ENCODE measurements at regions not wholly inside any gene's neighbourhood (a gene's known extent, or its start where the extent isn't known, plus 50 kb on each side); places are given as distances from the start of the nearest gene placed in this dataset.

DNA sequence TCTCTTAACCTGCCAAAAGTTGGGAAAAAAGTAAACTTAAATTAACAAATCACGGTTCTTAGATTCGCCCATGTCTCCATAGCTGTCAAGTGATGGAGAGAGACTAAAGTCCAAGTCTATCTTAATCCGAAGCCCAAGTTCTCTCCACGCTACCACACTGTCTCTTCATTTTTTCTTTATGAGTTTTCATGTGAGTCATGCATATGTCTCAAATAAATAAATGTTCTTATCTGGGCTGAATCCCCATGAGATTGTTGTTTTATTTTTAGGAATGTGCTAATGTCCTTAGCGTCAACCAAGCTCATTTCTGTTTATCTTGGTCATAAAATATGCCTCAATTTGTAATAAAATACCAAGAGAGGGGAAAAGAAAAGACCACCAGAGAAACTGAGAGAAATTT lies 169.3 kb downstream of the RCHY1 start:
- DNase-seq = no peak
- Histone ChIP-seq H3K4me1 (ENCODE audit: insufficient read depth, low read length) (no peaks in the 10 kb centered on the region), H3K9me3 (ENCODE audit: control insufficient read depth in 1 of 2, insufficient read depth in 1 of 2, low read length in 2 of 2) (no peaks in the 10 kb centered on the region), H3K27me3 (ENCODE audit: control insufficient read depth in 1 of 2, insufficient read depth in 2 of 2, low read length in 2 of 2) (no peaks in the 10 kb centered on the region), H3K27ac (ENCODE audit: low read depth in 1 of 2, low read length in 2 of 2) (no peak overlapping the region), H3K4me3 (ENCODE audit: low read length) (no peak overlapping the region), H3K36me3 (ENCODE audit: insufficient read depth, low read length) (no peaks in the 10 kb centered on the region)
- CTCF ChIA-PET = no interaction called here
- intact Hi-C loops (cut with DNase I, micrococcal nuclease) = no loop called here
- H3K27ac Mint-ChIP-seq = no peak overlapping the region
- peaks cover 4% of the 10 kb centered on the region for H3K9me3 Mint-ChIP-seq
- ATAC-seq (ENCODE audit: poor library complexity) = no peak
- no peak for TF ChIP-seq CTCF (IDR thresholded peaks at IDR 0.05)
- H3K27me3 Mint-ChIP-seq = no peaks in the 10 kb centered on the region
- H3K36me3 Mint-ChIP-seq (ENCODE audit: low read depth) = no peaks in the 10 kb centered on the region
- H3K4me3 Mint-ChIP-seq = no peak overlapping the region
- H3K4me1 Mint-ChIP-seq (ENCODE audit: low read depth) = no peaks in the 10 kb centered on the region
- POLR2A ChIA-PET = no interaction called here

- no peak for TF ChIP-seq CTCF (IDR thresholded peaks at IDR 0.05)
- H3K4me1 ChIP-seq (ENCODE audit: insufficient read depth, low read length) = no peaks in the 10 kb centered on the region
- intact Hi-C loops (cut with DNase I, micrococcal nuclease) = no loop called here
- H3K27me3 ChIP-seq (ENCODE audit: control insufficient read depth in 1 of 2, insufficient read depth in 2 of 2, low read length in 2 of 2) = no peaks in the 10 kb centered on the region
- no peak overlapping the region for H3K4me3 Mint-ChIP-seq
- H3K4me1 Mint-ChIP-seq (ENCODE audit: low read depth) = no peaks in the 10 kb centered on the region
- H3K27ac ChIP-seq (ENCODE audit: low read depth in 1 of 2, low read length in 2 of 2) = no peak overlapping the region
- DNase-seq (no peak), ATAC-seq (ENCODE audit: poor library complexity) (no peak)
- no peak overlapping the region for H3K27ac Mint-ChIP-seq
- ChIA-PET POLR2A (no interaction called here), CTCF (no interaction called here)
- peaks cover 4% of the 10 kb centered on the region for H3K9me3 Mint-ChIP-seq
- no peak overlapping the region for H3K4me3 ChIP-seq (ENCODE audit: low read length)
- no peaks in the 10 kb centered on the region for H3K36me3 ChIP-seq (ENCODE audit: insufficient read depth, low read length)
- no peaks in the 10 kb centered on the region for H3K9me3 ChIP-seq (ENCODE audit: control insufficient read depth in 1 of 2, insufficient read depth in 1 of 2, low read length in 2 of 2)
- H3K27me3 Mint-ChIP-seq = no peaks in the 10 kb centered on the region
- H3K36me3 Mint-ChIP-seq (ENCODE audit: low read depth) = no peaks in the 10 kb centered on the region
Observed at GRCh38 chr4:75343333-75343732, 170.9 kb downstream of the RCHY1 start.

DNA sequence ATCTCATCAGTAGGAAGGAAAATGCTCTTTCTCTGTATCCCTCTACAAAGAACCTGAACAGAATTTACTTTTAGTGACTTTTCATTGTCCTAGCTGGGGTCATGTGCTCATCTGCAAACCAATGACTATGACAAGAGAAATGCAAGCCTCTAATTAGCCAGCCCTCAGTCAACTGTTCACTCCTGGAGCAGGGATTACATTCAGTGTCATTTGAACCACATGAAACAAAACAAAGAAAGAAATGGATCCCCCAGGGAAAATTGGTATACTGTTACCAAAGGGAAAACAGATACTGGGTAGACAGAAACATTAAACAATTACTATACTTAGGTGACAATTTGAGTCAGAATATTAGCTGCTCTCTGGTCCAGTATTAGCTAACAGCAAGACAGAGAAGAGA lies 173.6 kb downstream of the RCHY1 start:
- no peak for TF ChIP-seq CTCF (IDR thresholded peaks at IDR 0.05)
- Mint-ChIP-seq H3K27ac (no peak overlapping the region), H3K36me3 (ENCODE audit: low read depth) (no peaks in the 10 kb centered on the region), H3K27me3 (no peaks in the 10 kb centered on the region), H3K4me3 (no peak overlapping the region), H3K9me3 (peaks cover 12% of the 10 kb centered on the region), H3K4me1 (ENCODE audit: low read depth) (no peaks in the 10 kb centered on the region)
- ChIA-PET POLR2A (no interaction called here), CTCF (no interaction called here)
- H3K27me3 ChIP-seq (ENCODE audit: control insufficient read depth in 1 of 2, insufficient read depth in 2 of 2, low read length in 2 of 2) = no peaks in the 10 kb centered on the region
- H3K36me3 ChIP-seq (ENCODE audit: insufficient read depth, low read length) = no peaks in the 10 kb centered on the region
- no peak overlapping the region for H3K27ac ChIP-seq (ENCODE audit: low read depth in 1 of 2, low read length in 2 of 2)
- intact Hi-C loops (cut with DNase I, micrococcal nuclease) = no loop called here
- H3K4me1 ChIP-seq (ENCODE audit: insufficient read depth, low read length) = no peaks in the 10 kb centered on the region
- ATAC-seq (ENCODE audit: poor library complexity) = no peak
- H3K9me3 ChIP-seq (ENCODE audit: control insufficient read depth in 1 of 2, insufficient read depth in 1 of 2, low read length in 2 of 2) = no peaks in the 10 kb centered on the region
- H3K4me3 ChIP-seq (ENCODE audit: low read length) = no peak overlapping the region
- no peak for DNase-seq
